DLD1 (cell line): ENCODE measurements at regions not wholly inside any gene's neighbourhood (a gene's known extent, or its start where the extent isn't known, plus 50 kb on each side); places are given as distances from the start of the nearest gene placed in this dataset.

Experiments used
- in situ Hi-C: cut with HindIII; loops from 2 replicates; pipeline ENCODE4 v1.10.0; 2017; ENCODE audit warnings: low sequenced_read_pairs

- in situ Hi-C loops: no loop called here
Observed at GRCh38 chr9:81394881-81395675, 294.3 kb downstream of the TLE1 start.

GRCh38 chr9:81393985-81394811, 295.1 kb downstream of the TLE1 start:
- in situ Hi-C loops: no loop called here

GRCh38 chr9:81391457-81391825, 297.9 kb downstream of the TLE1 start:
- in situ Hi-C loops: no loop called here

- in situ Hi-C loops: no loop called here
Observed at GRCh38 chr9:81390792-81391456, 298.4 kb downstream of the TLE1 start.

- in situ Hi-C loops: no loop called here
Observed at GRCh38 chr9:81389569-81389993, 299.8 kb downstream of the TLE1 start.

- in situ Hi-C loops: no loop called here
Observed at GRCh38 chr9:81388831-81389230, 300.5 kb downstream of the TLE1 start.

GRCh38 chr9:81387360-81388106, 301.8 kb downstream of the TLE1 start:
- in situ Hi-C loops: no loop called here

GRCh38 chr9:81384911-81385310, 304.4 kb downstream of the TLE1 start:
- in situ Hi-C loops: no loop called here

- in situ Hi-C loops: no loop called here
Observed at GRCh38 chr9:81382281-81382680, 307.1 kb downstream of the TLE1 start.

GRCh38 chr9:81381694-81382093, 307.7 kb downstream of the TLE1 start:
- in situ Hi-C loops: no loop called here

- in situ Hi-C loops: no loop called here
Observed at GRCh38 chr9:81380504-81381359, 308.6 kb downstream of the TLE1 start.

GRCh38 chr9:81379655-81380054, 309.7 kb downstream of the TLE1 start:
- in situ Hi-C loops: no loop called here

- in situ Hi-C loops: no loop called here
Observed at GRCh38 chr9:81377921-81378320, 311.4 kb downstream of the TLE1 start.

GRCh38 chr9:81377320-81377719, 312.0 kb downstream of the TLE1 start:
- in situ Hi-C loops: no loop called here

- in situ Hi-C loops: no loop called here
Observed at GRCh38 chr9:81375187-81376100, 313.9 kb downstream of the TLE1 start.

- in situ Hi-C loops: no loop called here
Observed at GRCh38 chr9:81374459-81375186, 314.7 kb downstream of the TLE1 start.

- in situ Hi-C loops: no loop called here
Observed at GRCh38 chr9:81373294-81373693, 316.1 kb downstream of the TLE1 start.

GRCh38 chr9:81372628-81373191, 316.6 kb downstream of the TLE1 start:
- in situ Hi-C loops: no loop called here
